ENCODE measurements at regions not wholly inside any gene's neighbourhood (a gene's known extent, or its start where the extent isn't known, plus 50 kb on each side); places are given as distances from the start of the nearest gene placed in this dataset.

DNA sequence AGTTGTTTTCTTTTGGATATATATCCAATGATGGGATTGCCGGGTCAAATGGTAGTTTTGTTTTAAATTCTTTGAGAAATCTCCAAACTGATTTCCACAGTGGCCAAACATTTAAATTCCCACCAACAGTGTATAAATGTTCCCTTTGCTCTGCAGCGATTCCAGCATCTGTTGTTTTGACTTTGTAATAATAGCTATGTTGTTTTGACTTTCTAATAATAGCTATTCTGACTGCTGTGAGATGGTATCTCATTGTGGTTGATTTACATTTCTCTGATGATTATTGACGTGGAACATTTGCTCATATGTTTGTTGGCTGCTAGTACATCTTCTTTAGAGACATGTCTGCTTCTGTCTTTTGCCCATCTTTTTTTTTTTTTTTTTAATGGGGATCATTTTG is 332.2 kb upstream of the GBE1 start:
- no peak for TF ChIP-seq FOXA1 (IDR thresholded peaks at IDR 0.05)
- TF ChIP-seq ELF4 (IDR thresholded peaks at IDR 0.05): no peak
- TF ChIP-seq FOXK2 (IDR thresholded peaks at IDR 0.05): no peak
- TF ChIP-seq ARNT (IDR thresholded peaks at IDR 0.05): no peak
- no peak for TF ChIP-seq HDGF (IDR thresholded peaks at IDR 0.05; ENCODE audit: borderline replicate concordance)
- no peak for TF ChIP-seq TARDBP (IDR thresholded peaks at IDR 0.05)
- TF ChIP-seq PKNOX1 (IDR thresholded peaks at IDR 0.05): no peak
- no peak for TF ChIP-seq NFRKB (IDR thresholded peaks at IDR 0.05)
- no peak for TF ChIP-seq SP1 (IDR thresholded peaks at IDR 0.05)
- no peak for TF ChIP-seq CTBP1 (IDR thresholded peaks at IDR 0.05; ENCODE audit: borderline replicate concordance)
- TF ChIP-seq FOXM1 (IDR thresholded peaks at IDR 0.05; ENCODE audit: borderline replicate concordance): no peak
- TF ChIP-seq L3MBTL2 (conservative IDR thresholded peaks at IDR 0.05): no peak
- no peak for TF ChIP-seq ZNF384 (IDR thresholded peaks at IDR 0.05)
- TF ChIP-seq LEF1 (IDR thresholded peaks at IDR 0.05; ENCODE audit: borderline replicate concordance): no peak
- CTCF ChIA-PET: no interaction called here
- no peak for DNase-seq (ENCODE audit: extremely low spot score)
- POLR2A ChIA-PET: no interaction called here

GRCh38 chr3:82088749-82089148 is 327.3 kb upstream of the GBE1 start:
- POLR2A ChIA-PET: no interaction called here
- DNase-seq (ENCODE audit: extremely low spot score): no peak
- TF ChIP-seq CTBP1 (IDR thresholded peaks at IDR 0.05; ENCODE audit: borderline replicate concordance): no peak
- TF ChIP-seq SUZ12 (IDR thresholded peaks at IDR 0.05): no peak
- no peak for TF ChIP-seq FOXM1 (IDR thresholded peaks at IDR 0.05; ENCODE audit: borderline replicate concordance)
- no peak for TF ChIP-seq ARNT (IDR thresholded peaks at IDR 0.05)
- TF ChIP-seq FOXA1 (IDR thresholded peaks at IDR 0.05): no peak
- TF ChIP-seq FOXK2 (IDR thresholded peaks at IDR 0.05): no peak
- TF ChIP-seq ELF4 (IDR thresholded peaks at IDR 0.05): no peak
- no peak for TF ChIP-seq HDGF (IDR thresholded peaks at IDR 0.05; ENCODE audit: borderline replicate concordance)
- TF ChIP-seq SP1 (IDR thresholded peaks at IDR 0.05): no peak
- no peak for TF ChIP-seq TARDBP (IDR thresholded peaks at IDR 0.05)
- TF ChIP-seq LEF1 (IDR thresholded peaks at IDR 0.05; ENCODE audit: borderline replicate concordance): no peak
- TF ChIP-seq L3MBTL2 (conservative IDR thresholded peaks at IDR 0.05): no peak
- no peak for TF ChIP-seq PKNOX1 (IDR thresholded peaks at IDR 0.05)
- TF ChIP-seq BHLHE40 (IDR thresholded peaks at IDR 0.05; ENCODE audit: borderline replicate concordance): no peak
- CTCF ChIA-PET: no interaction called here

- DNase-seq (ENCODE audit: extremely low spot score): no peak
- ChIA-PET CTCF (no interaction called here), POLR2A (no interaction called here)
- no peak for TF ChIP-seq L3MBTL2 (conservative IDR thresholded peaks at IDR 0.05)
- no peak for TF ChIP-seq ZNF384 (IDR thresholded peaks at IDR 0.05)
- no peak for TF ChIP-seq ELF4 (IDR thresholded peaks at IDR 0.05)
- no peak for TF ChIP-seq FOXM1 (IDR thresholded peaks at IDR 0.05; ENCODE audit: borderline replicate concordance)
- TF ChIP-seq TARDBP (IDR thresholded peaks at IDR 0.05): no peak
- no peak for TF ChIP-seq BHLHE40 (IDR thresholded peaks at IDR 0.05; ENCODE audit: borderline replicate concordance)
- TF ChIP-seq HDGF (IDR thresholded peaks at IDR 0.05; ENCODE audit: borderline replicate concordance): no peak
- TF ChIP-seq ARNT (IDR thresholded peaks at IDR 0.05): no peak
- no peak for TF ChIP-seq LEF1 (IDR thresholded peaks at IDR 0.05; ENCODE audit: borderline replicate concordance)
These were observed 326.5 kb upstream of the GBE1 start for GRCh38 chr3:82087958-82088357.

DNA sequence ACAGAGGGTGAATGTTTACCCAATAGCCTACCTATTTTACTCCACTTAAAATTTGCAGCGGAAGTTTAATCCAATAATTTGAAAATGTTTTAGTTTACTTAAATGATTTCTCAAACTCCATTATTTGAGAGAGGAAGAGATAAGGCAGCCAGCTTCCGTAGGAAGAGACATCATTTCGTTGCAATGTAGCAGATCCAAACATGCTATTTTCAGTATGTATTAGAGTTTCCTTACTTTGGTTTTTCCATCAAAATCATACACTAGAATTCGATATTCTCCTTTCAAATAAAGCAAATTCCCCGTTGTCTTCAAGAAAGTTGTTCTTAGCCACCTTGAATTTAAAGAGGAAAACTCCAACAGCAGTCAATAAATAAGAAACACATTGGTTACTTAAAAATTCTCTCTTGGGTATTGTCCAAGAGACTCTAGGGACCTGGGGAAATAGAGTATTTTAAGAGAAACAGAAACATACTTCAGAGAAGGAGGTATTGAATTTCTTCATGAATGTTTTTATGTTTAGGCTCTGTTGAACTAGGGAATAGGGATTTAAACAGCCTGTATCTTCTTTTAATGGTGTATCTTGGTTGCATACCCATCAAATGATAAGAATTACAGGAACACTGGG is 324.5 kb upstream of the GBE1 start:
- DNase-seq (ENCODE audit: extremely low spot score): no peak
- ChIA-PET POLR2A (no interaction called here), CTCF (no interaction called here)
- TF ChIP-seq TARDBP (IDR thresholded peaks at IDR 0.05): no peak
- TF ChIP-seq LEF1 (IDR thresholded peaks at IDR 0.05; ENCODE audit: borderline replicate concordance): no peak
- TF ChIP-seq NFRKB (IDR thresholded peaks at IDR 0.05): no peak
- TF ChIP-seq L3MBTL2 (conservative IDR thresholded peaks at IDR 0.05): no peak
- TF ChIP-seq ELF4 (IDR thresholded peaks at IDR 0.05): no peak
- no peak for TF ChIP-seq CTBP1 (IDR thresholded peaks at IDR 0.05; ENCODE audit: borderline replicate concordance)
- TF ChIP-seq HDGF (IDR thresholded peaks at IDR 0.05; ENCODE audit: borderline replicate concordance): no peak
- no peak for TF ChIP-seq FOXA1 (IDR thresholded peaks at IDR 0.05)
- TF ChIP-seq PKNOX1 (IDR thresholded peaks at IDR 0.05): no peak
- no peak for TF ChIP-seq BHLHE40 (IDR thresholded peaks at IDR 0.05; ENCODE audit: borderline replicate concordance)

DNA sequence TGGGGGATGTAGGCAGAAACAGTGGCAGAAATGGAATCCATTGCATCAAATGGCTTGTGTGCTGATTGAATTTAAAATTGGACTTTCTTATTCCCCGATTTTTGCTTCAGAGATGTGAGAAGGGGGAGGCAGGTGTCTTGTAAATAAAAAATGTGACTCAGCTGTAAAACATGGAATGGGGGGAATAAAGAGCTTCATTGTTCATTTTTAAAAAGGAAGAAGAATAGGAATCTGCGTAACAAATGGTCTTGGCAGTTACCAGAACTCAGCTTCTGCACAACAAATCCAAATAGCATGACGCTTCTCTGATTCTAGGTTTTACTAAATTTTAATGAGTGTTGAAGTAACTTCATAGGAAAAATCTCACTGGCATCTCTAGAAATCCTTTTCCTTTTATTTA is 323.9 kb upstream of the GBE1 start:
- TF ChIP-seq FOXA1 (IDR thresholded peaks at IDR 0.05): no peak
- TF ChIP-seq CTBP1 (IDR thresholded peaks at IDR 0.05; ENCODE audit: borderline replicate concordance): no peak
- no peak for TF ChIP-seq BHLHE40 (IDR thresholded peaks at IDR 0.05; ENCODE audit: borderline replicate concordance)
- no peak for TF ChIP-seq PKNOX1 (IDR thresholded peaks at IDR 0.05)
- no peak for TF ChIP-seq SUZ12 (IDR thresholded peaks at IDR 0.05)
- no peak for TF ChIP-seq L3MBTL2 (conservative IDR thresholded peaks at IDR 0.05)
- no peak for TF ChIP-seq NFRKB (IDR thresholded peaks at IDR 0.05)
- TF ChIP-seq LEF1 (IDR thresholded peaks at IDR 0.05; ENCODE audit: borderline replicate concordance): no peak
- TF ChIP-seq FOXK2 (IDR thresholded peaks at IDR 0.05): no peak
- TF ChIP-seq ARNT (IDR thresholded peaks at IDR 0.05): no peak
- TF ChIP-seq HDGF (IDR thresholded peaks at IDR 0.05; ENCODE audit: borderline replicate concordance): no peak
- TF ChIP-seq FOXM1 (IDR thresholded peaks at IDR 0.05; ENCODE audit: borderline replicate concordance): no peak
- TF ChIP-seq ZNF384 (IDR thresholded peaks at IDR 0.05): no peak
- TF ChIP-seq SP1 (IDR thresholded peaks at IDR 0.05): no peak
- no peak for TF ChIP-seq TARDBP (IDR thresholded peaks at IDR 0.05)
- TF ChIP-seq ELF4 (IDR thresholded peaks at IDR 0.05): no peak
- ChIA-PET POLR2A (no interaction called here), CTCF (no interaction called here)
- no peak for DNase-seq (ENCODE audit: extremely low spot score)

Data from HEK293T (cell line).